RWPE2 (cell line): ENCODE measurements at regions not wholly inside any gene's neighbourhood (a gene's known extent, or its start where the extent isn't known, plus 50 kb on each side); places are given as distances from the start of the nearest gene placed in this dataset.

Experiments used
- ATAC-seq: fragments of 200-7000 bp; cut with Tn5 transposase; 3 replicates; pipeline ENCODE4 v1.9.1; 2021; ENCODE audit warnings: low read depth
- DNase-seq: peaks from one replicate; pipeline ENCODE4 v3.0.0-alpha.2; 2020; ENCODE audit warnings: low spot score
- H3K27ac ChIP-seq: fragments of 450-650 bp; 2 replicates; pipeline ENCODE4 v1.5.1; 2017; ENCODE audit warnings: mild to moderate bottlenecking; ENCODE audit not compliant: poor library complexity, severe bottlenecking
- H3K27me3 ChIP-seq: fragments of 250-450 bp; sonication (Bioruptor Pico); 2 replicates; pipeline ENCODE4 v1.5.1; 2021; ENCODE audit warnings: mild to moderate bottlenecking, moderate library complexity; ENCODE audit not compliant: insufficient read depth, poor library complexity, severe bottlenecking
- H3K36me3 ChIP-seq: fragments of 250-450 bp; sonication (Bioruptor Pico); 2 replicates; pipeline ENCODE4 v1.5.1; 2020; ENCODE audit warnings: low read depth, mild to moderate bottlenecking, moderate library complexity
- H3K4me1 ChIP-seq: fragments of 250-450 bp; sonication (Bioruptor Pico); 2 replicates; pipeline ENCODE4 v1.5.1; 2021; ENCODE audit warnings: mild to moderate bottlenecking, moderate library complexity; ENCODE audit not compliant: insufficient read depth, poor library complexity, severe bottlenecking
- H3K4me3 ChIP-seq: fragments of 250-450 bp; sonication (Bioruptor Pico); 2 replicates; pipeline ENCODE4 v1.5.1; 2021; ENCODE audit warnings: mild to moderate bottlenecking, moderate library complexity; ENCODE audit not compliant: severe bottlenecking
- H3K9me3 ChIP-seq: fragments of 250-450 bp; sonication (Bioruptor Pico); 2 replicates; pipeline ENCODE4 v1.5.1; 2021; ENCODE audit warnings: mild to moderate bottlenecking, moderate library complexity; ENCODE audit not compliant: severe bottlenecking
- TF ChIP-seq, protein P1 (sequence below): fragments of 450-650 bp; IDR thresholded peaks from one replicate; pipeline ENCODE4 v1.5.1; 2017; ENCODE audit warnings: mild to moderate bottlenecking, moderate library complexity; ENCODE audit not compliant: poor library complexity, severe bottlenecking

DNA sequence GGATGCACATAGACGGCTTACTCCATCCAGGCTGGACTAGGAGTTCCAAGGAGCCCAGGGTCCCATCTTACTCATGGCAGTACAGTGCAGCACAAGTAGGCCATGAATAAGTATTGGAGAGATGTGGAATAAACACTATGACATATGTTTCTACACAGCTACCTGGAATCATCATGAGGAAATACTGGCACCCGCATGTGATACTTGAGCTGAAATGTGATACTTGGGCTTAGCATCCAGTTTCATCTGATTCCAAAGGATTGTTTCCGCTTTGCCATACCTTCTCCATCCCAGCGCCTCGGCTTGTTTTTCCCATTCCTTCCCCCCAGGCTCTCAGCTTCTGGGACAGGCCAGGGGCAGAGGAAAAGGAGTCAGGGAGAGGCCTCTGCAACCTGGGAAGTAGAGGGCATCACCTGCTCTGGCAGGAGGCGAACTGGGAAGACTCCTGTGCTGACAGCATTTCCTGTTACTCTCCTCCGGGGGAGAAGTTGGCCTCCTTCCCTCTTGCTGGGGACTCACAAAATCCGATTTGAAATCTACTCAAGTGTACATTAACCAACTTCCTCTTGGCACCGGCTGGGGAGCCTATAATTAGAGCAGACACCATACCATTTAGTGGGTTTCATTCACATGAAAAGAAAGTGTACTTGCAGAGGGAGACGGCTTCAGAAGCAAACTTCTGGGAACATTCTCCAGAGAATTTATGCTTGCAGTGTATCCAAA is 187.8 kb downstream of the MIAT start:
- no peaks in the 10 kb centered on the region for H3K4me1 ChIP-seq
- H3K27me3 ChIP-seq = no peaks in the 10 kb centered on the region
- H3K4me3 ChIP-seq = no peak overlapping the region
- no peak for ATAC-seq
- no peaks in the 10 kb centered on the region for H3K9me3 ChIP-seq
- H3K27ac ChIP-seq = no peak overlapping the region
- DNase-seq = no peak
- TF ChIP-seq, protein P1, sequence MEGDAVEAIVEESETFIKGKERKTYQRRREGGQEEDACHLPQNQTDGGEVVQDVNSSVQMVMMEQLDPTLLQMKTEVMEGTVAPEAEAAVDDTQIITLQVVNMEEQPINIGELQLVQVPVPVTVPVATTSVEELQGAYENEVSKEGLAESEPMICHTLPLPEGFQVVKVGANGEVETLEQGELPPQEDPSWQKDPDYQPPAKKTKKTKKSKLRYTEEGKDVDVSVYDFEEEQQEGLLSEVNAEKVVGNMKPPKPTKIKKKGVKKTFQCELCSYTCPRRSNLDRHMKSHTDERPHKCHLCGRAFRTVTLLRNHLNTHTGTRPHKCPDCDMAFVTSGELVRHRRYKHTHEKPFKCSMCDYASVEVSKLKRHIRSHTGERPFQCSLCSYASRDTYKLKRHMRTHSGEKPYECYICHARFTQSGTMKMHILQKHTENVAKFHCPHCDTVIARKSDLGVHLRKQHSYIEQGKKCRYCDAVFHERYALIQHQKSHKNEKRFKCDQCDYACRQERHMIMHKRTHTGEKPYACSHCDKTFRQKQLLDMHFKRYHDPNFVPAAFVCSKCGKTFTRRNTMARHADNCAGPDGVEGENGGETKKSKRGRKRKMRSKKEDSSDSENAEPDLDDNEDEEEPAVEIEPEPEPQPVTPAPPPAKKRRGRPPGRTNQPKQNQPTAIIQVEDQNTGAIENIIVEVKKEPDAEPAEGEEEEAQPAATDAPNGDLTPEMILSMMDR = no peak
- H3K36me3 ChIP-seq = no peaks in the 10 kb centered on the region

DNA sequence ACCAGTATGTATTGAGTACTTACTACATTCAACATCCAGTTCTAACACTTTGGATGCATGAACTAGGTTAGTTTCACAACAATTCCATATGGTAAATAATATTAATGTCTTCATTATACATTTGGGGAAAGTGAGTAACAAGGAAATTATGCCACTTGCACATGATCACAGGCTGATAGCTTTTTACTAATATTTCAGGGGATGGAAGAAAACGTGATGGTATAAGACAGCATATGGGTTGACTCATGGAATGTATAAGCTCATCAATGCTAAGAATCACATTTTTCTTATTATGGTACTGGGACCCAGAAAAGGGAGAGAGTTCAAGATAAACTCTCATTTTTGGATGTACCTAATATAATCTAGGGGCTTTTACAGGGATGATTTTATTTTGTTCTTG is 188.7 kb downstream of the MIAT start:
- Histone ChIP-seq H3K27ac (no peak overlapping the region), H3K4me3 (no peak overlapping the region), H3K4me1 (no peaks in the 10 kb centered on the region), H3K9me3 (no peaks in the 10 kb centered on the region), H3K27me3 (no peaks in the 10 kb centered on the region), H3K36me3 (no peaks in the 10 kb centered on the region)
- DNase-seq (no peak), ATAC-seq (no peak)
- TF ChIP-seq, protein P1 = no peak

DNA sequence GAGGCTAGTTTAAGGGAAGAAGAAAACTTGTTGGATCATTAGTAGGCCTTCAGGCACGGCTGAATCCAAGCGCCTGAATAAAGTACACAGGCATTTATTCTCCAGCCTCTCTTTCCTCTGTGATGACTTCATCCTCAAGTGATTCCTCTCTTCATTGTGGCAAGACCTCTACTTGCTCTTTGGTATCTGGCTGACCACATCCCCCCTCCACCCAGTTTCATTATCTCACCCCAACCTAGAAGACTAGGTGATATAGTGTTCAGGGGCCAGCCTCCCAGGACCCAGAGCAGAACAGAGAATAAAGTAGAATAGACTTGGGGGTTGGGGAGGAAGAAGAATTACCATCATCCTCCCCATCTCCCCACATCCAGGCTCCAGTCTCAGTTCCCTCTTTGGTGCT is 189.3 kb downstream of the MIAT start:
- Histone ChIP-seq H3K27ac (no peak overlapping the region), H3K9me3 (no peaks in the 10 kb centered on the region), H3K4me1 (no peaks in the 10 kb centered on the region), H3K4me3 (no peak overlapping the region), H3K27me3 (no peaks in the 10 kb centered on the region), H3K36me3 (no peaks in the 10 kb centered on the region)
- DNase-seq = no peak
- no peak for ATAC-seq
- TF ChIP-seq, protein P1 = no peak

DNA sequence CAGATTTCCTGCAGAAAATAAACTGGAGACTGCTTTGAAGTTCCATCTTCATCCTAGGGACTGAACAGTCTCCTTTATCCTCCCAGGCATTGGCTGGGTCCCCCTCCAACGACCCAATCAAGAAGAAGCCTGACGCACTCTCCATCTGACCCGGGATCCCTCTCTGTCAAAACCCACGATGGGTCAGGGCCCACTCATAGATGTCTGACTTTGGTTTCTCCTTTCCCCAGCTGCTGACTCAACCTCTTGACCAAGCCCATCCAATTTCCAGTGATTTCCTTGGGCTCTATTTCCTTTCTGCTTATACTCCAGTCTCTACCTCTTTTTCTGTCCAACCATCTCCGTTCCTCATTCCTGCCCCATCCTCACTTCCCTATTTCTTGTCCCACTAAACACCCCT is 189.7 kb downstream of the MIAT start:
- no peak overlapping the region for H3K4me3 ChIP-seq
- no peaks in the 10 kb centered on the region for H3K4me1 ChIP-seq
- DNase-seq = no peak
- H3K36me3 ChIP-seq = no peaks in the 10 kb centered on the region
- no peaks in the 10 kb centered on the region for H3K9me3 ChIP-seq
- ATAC-seq = no peak
- no peak overlapping the region for H3K27ac ChIP-seq
- no peaks in the 10 kb centered on the region for H3K27me3 ChIP-seq
- TF ChIP-seq, protein P1 = no peak

DNA sequence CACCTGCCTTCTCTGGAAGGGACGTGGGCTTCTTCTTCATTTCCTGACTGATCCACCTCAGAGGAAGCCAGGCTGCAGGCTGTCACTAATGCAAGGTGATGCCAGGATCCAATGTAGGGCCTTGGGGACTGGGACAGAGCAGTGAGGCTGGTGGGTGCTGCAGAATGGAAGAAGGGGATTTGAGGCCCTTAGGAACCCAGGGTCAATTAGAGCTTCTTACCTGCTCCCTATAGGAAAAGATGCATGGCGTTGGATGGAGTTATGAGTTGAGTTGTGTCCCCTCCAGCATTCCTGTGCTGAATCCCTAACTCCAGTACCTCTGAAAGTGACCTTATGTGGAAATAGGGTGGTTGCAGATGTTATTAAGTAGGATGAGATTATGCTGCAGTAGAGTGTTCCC is 190.4 kb downstream of the MIAT start:
- DNase-seq (no peak), ATAC-seq (no peak)
- Histone ChIP-seq H3K4me1 (no peaks in the 10 kb centered on the region), H3K4me3 (no peak overlapping the region), H3K9me3 (no peaks in the 10 kb centered on the region), H3K36me3 (no peaks in the 10 kb centered on the region), H3K27me3 (no peaks in the 10 kb centered on the region), H3K27ac (no peak overlapping the region)
- TF ChIP-seq, protein P1 = no peak
